T-helper 22 cell (primary cell): ENCODE measurements at regions not wholly inside any gene's neighbourhood (a gene's known extent, or its start where the extent isn't known, plus 50 kb on each side); places are given as distances from the start of the nearest gene placed in this dataset.

ENCODE experiments used
- DNase-seq: peaks from one replicate; pipeline ENCODE4 v3.0.0-alpha.2; 2020; ENCODE audit warnings: low read depth

GRCh38 chr11:32266601-32267000 is 168.7 kb downstream of the WT1 start:
- no peak for DNase-seq

DNA sequence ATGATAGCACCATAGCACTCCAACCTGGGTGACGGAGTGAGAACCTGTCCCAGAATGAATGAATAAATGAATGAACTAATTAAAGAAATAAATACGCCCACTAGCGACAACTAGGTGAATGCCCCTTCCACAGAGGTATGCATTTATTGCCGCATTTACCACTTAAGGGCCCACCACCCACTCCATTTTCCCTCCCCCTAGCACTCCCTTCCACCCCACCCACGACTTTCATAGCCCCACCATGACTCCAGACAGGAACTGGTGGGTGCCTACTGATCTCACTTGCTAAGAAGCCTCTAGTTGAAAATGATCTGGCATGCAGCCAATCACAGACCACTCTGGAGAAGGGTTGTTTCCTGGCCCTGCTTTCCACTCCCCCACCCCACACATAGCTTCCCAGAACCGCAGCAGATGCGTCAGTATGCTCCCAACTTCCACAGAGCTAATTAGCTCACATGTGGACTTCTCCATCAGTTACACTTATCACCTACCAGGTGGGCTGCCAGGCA is 167.6 kb downstream of the WT1 start:
- no peak for DNase-seq

DNA sequence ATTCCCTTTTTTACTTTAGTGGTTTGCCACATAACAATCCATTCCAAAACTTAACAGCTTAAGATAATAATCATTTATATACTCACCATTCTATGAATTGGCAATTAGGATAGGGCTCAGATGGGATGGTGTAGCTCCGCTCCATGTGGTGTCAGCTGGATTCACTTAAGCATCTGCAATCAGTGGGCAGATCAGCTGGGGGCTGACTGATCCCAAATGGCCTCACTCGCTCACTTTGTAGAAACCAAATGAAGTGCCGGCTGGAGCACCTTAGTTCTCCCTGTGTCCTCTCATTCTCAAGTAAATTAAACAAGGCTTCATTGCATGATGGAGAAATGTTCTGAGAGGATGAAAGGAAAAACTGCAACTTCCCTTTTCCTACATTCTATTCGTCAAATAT is 161.4 kb downstream of the WT1 start:
- no peak for DNase-seq

DNA sequence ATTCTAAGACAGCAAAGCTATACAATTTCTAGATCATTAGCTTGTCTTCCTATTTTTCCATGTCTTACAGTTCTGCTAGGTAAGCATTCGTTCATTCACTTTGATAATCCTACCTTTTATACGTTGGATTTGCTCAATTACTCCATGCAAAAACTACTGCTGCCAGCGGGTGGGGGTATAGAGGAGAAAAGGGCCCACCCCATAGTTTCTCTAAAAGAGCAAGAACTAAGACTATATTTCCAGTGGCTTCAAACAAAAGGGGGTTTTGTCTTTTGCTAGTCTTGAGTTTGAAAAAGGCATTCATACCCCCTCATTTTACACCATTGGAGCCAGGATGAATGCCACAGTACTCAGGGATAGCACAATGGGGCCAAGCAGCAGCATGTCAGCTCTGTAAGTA is 155.7 kb downstream of the WT1 start:
- DNase-seq, result no peak

DNA sequence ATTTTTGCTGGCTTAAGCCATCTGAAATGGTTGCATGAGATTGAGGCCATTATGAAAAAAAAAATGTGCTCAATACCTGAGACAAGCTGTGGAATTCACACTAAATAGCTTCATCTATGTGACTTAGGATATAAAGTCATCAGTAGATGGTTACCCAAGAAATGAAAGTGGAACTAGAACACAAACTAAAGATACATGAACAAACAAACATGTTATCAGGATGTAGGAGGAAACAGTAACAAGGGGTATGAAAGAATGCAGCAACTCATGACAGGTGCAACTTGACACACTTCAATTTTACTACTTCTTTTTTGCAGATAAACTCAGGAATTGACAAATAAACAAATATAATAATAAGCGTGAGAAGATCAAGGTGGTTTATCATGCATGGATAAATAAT is 155.0 kb downstream of the WT1 start:
- no peak for DNase-seq

- no peak for DNase-seq
These were observed 147.1 kb downstream of the WT1 start for GRCh38 chr11:32288276-32288675.

GRCh38 chr11:32289701-32290100 is 145.6 kb downstream of the WT1 start:
- DNase-seq, result no peak

DNA sequence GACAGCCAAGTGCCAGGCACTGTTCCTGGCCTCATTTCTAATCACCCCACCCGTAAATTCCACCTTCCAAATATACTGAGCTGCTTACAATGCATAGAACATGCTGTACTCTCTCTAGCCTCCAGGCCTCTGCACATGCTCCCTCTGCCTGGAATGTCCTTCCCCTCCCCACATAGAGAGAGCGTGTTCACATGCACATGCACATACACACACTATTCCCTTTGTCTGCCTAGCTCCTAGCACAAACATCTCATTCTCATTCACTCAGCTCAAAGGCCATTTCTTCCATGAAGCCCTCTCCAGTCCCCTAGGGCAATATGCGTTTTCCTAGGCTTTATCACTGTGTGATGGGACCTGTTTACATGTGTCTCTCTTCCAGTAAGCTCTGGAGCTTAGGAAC is 144.6 kb downstream of the WT1 start:
- DNase-seq, result no peak

- DNase-seq, result no peak
These were observed 137.7 kb downstream of the WT1 start for GRCh38 chr11:32297611-32298011.

DNA sequence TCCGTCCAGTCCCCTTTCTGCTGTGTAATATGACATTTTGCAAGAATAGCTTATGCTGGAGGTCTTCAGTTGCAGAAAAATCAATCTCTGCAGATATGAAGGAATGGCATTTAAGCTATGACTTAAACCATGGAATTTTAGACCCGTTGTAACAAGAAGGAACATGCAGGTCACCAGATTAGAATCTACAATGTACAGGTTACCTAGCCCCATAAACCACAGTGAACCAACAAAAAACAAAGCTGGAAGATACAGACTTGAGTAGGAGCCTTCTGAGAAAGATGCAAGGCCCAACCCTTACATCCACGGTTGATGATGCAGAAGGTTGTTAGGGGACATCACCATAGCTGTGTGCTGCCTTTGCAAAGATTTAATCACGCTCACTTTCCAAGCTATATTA is 132.5 kb downstream of the WT1 start:
- DNase-seq, result no peak

DNA sequence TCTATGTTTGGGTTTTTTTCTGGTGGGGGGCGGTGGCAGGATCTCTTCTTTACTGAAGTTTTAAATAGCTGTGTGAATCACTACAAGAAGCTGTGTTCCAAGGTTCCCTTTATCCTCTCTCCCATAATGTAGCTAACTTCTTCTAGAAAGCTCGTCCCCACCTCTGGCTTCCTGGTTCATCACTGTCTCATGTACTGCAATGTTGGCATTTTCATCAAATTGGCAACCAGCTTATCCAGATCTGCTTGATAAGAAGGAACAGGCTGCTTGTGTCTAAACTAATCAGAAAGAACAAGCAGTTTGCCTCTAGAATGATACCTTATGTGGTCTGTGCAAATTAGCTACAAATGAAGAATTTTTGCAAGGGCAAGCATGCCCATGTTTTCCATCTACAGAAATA is 130.8 kb downstream of the WT1 start:
- DNase-seq, result no peak

GRCh38 chr11:32305460-32305859 is 129.9 kb downstream of the WT1 start:
- no peak for DNase-seq

- DNase-seq, result no peak
These were observed 127.9 kb downstream of the WT1 start for GRCh38 chr11:32307471-32307870.

GRCh38 chr11:32307913-32308312 is 127.4 kb downstream of the WT1 start:
- no peak for DNase-seq

GRCh38 chr11:32309530-32310213 is 125.7 kb downstream of the WT1 start:
- DNase-seq, result no peak

GRCh38 chr11:32310214-32310601 is 125.1 kb downstream of the WT1 start:
- no peak for DNase-seq

GRCh38 chr11:32311346-32312065 is 123.8 kb downstream of the WT1 start:
- no peak for DNase-seq

DNA sequence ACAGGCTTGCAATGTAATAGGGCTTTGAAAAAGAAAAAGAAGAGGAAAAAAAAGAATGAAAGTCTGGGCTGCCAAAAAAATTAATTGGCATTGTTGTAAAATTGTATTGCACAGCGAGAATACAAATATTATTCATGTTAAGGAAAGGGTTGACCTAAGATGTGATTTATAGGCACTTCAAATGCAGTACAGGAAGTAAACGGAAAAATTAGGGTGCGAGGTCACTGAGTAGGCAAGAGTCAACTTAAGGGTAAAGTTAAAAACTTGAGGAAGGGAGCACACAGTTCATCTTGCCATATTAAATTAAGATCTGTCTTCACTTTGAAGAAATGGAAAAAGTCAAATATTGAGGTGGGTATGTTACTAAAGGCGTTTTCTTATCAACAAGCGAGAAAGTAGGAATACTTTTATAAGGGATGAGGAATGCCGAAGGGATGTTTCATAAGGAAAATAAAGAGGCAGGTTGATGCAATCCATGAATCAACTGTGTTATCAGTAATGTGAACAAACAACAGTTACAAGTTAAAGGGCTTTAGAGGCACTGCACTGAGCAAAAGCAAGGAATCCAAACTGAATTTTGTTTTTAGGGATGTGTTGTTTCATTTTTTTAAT is 123.0 kb downstream of the WT1 start:
- no peak for DNase-seq

GRCh38 chr11:32312865-32313403 is 122.4 kb downstream of the WT1 start:
- no peak for DNase-seq

DNA sequence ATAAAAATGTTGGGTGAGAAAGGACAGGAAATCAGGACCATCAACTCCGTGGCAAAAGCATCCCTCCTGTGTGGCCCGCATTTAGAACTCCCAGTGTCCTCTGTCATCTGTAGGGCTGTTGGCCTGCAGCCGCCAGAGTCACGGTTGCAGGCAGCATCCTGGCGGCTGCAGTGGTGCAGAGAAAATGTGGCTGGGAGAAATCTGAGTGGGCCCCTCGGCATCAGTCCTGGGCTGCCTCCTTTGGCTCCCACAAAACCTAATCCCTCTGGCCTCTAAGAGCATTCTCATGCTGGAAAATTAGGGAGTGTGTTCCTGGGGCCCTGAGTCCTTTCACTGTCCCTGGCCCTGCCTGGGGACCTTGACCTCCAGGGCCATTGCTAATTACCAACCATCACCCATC is 121.9 kb downstream of the WT1 start:
- no peak for DNase-seq

- DNase-seq, result no peak
These were observed 120.2 kb downstream of the WT1 start for GRCh38 chr11:32315121-32315520.

DNA sequence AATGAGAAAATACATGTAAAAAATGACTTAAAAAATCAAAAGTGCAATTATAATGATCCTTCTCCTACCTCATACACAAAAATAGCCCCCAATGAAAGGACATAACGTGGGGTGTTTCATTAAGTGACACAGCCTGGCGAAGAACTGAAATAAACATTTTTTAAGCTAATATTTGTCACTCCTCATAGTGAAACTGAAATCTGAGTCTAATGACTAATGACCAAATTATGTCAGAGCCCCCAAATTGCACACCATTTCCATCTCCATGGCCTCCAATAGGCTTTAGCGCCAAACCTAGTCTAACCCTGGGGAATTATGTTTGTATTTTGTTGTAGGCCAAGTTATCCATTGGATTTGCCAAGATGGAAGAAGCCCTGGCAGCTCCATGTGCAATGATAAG is 119.1 kb downstream of the WT1 start:
- DNase-seq, result no peak
